Hypothalamus (tissue), 51 donors: ENCODE measurements at regions not wholly inside any gene's neighbourhood (a gene's known extent, or its start where the extent isn't known, plus 50 kb on each side); places are given as distances from the start of the nearest gene placed in this dataset.
A peak's percentile ranks its signal among the peaks of the same experiment; 100 is the strongest.

Experiments
- DNase-seq, 51 donors: peaks; one replicate each; lab custom pipeline; 2025; lab: John Stamatoyannopoulos, UW

DNA sequence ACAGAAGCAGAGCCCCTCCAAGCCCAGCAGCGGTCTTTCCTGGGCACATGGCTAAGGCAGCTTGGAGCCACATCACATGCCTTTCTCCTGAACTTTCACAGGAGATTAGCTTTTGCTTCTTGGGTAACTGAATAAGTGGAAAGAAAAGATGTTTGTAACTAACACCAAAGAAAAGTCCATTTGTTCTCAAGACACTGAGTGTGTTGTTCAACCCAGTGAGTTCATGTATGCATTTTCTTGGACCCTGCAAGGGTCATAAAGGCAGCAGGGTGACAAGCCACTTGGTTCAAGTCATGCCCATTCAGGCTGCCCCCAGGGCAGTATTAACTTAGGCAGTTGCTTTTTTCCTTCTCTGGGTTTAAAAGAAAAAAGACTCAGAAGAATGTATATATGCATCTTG, 203.4 kb downstream of the FAM76B start:
- no peak for DNase-seq

DNA sequence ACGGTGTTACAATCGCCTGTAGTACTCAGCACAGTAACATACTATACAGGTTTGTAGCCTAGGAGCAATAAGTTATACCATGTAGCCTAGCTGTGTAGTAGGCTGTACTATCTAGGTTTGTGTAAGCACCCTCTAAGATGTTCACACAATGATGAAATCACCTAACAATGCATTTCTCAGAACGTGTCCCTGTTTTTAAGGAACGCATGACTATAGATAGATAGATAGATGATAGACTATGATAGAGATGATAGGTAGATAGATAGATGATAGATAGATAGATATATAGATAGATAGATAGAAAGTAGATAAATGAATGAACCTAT, 203.9 kb downstream of the FAM76B start:
- DNase-seq, result no peak

DNA sequence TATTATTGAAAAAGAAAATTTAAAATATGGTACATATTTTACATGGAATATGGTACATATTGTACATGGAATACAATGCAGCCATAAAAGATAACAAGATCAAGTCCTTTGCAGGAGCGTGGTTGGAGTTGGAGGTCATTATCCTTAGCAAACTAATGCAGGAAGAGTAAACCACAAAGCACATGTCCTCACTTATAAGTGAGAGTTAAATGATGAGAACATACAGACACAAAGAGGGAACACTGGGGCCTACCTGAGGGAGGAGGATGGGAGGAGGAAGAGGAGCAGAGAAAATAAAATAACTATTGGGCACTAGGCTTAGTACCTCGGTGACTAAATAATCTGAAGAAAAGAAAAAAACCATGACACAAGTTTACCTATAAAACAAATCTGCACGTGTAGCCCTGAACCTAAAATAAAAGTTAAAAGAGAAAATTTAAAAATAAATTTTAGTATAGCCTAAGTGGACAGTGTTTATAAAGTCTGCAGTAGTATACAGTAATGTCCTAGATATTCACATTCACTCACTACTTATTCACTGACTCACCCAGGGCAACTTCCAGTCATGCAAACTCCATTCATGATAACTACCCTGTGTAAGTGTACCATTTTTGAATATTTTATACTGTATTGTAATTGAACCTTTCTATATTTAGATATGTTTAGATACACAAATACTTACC, 204.4 kb downstream of the FAM76B start:
- no peak for DNase-seq

DNA sequence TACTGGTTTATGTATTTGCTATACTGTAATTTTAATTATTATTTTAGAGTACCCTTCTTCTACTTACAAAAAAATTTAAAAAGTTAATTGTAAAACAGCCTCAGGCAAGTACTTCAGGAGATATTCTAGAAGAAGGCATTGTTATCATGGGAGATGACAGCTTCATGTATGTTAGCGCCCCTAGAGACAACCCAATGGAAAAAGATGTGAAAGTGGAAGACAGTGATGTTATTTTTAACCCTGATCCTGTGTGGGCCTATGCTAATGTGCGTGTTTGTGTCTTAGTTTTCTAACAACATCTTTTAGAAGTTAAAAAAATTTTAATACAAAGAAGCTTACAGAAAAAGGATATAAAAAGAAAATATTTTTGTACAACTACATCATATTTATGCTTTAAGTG, 205.0 kb downstream of the FAM76B start:
- DNase-seq, result no peak

DNA sequence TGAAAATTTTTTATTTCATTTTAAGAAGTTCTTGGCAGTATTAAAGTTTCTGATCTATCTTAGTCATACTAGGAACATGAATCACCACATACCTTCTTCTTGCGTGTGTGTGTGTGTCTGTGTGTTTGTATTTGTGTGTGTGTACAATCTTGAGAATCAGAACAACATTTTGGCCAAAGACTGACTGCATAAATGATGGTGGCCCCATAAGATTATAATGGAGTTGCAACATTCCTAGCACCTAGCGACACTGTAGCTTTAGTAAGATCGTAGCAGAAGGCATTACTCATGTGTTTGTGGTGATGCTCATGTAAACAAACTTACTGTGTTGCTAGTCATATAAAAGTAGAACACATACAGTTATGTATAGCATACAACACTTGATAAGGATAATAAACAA, 205.4 kb downstream of the FAM76B start:
- DNase-seq, result no peak

DNA sequence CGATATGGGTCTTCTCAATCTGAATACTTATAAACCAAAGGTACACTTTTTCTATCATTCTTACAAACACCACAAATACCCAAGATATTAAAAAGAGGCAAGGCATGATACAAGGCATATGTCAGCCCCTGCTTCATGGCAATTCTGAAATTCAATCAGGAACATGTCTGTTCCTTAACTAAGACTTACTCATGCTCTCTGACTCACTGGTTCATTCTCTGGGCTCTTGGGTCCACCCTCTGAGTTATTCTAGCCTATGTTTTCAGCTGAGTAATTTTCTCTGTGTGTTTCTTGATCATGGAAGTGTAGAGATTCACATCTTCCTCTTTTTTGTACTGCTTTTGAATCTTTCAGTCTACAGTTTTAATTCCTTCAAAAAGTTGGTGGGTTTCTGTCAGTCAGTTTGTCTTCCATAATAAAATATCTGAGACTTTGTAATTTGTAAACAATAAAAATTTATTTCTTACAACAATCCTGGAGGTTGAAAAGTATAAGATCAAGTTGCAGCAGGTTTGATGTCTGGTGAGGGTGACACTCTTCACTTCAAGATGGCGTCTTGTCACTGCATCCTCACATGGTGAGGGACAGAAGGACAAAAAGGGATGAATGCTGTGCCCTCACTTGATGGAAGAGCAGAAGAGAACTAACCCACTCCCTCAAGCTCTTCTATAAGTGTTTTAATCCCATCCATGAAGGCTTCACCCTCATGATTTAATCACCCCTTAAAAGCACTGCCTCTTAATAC, 211.7 kb downstream of the FAM76B start:
- no peak for DNase-seq

DNA sequence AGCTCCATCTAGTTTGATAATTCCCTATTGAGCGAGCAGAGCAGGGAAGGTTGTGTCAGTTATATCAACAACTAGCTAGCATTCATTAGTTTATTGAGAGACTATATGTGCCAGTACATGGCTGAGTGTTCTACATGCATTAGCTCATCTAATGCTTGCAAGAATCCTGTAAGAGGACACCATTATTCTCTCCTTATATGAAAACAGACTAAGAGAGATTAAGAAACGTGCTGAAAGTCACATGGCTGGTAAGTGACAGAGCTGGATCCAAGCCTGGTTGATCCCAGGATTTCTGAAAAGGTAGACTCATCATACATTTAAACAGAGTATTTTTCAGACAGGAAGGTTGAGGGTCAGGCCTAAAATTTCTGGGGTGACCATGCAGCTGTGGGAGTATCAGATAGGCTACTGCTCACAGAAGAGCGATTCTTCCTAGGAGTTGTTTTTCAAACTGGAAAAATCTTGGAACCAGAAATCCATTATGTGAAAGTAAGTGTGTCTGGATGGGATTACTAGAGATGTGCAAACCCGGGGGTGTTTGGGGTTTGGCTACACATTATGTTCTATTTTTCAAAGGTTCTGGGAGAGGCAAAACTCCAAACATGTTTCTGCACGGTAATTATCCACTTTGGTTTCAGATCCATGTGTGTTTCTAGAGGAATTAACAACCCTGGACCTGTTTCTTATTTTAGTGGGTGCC, 213.3 kb downstream of the FAM76B start:
- DNase-seq, result no peak

DNA sequence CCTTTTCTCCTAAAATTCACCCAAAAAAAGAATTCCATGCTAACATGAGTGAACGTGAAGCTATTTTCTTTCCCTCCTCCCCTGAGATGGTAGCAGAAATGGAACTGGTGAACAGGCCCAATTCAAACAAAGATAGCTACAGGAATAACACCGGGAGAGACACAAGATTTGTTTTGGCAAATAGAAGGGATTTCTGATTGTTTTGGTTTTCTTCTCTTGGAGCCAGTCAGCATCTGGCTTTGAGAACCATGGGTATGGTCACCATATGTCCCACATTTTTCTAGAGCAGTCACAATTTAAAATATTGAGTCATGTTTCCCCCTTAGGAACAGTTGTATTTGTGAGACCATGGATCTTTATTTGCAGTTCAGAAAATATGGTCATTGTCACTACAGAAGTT, 214.1 kb downstream of the FAM76B start:
- DNase-seq, result no peak

DNA sequence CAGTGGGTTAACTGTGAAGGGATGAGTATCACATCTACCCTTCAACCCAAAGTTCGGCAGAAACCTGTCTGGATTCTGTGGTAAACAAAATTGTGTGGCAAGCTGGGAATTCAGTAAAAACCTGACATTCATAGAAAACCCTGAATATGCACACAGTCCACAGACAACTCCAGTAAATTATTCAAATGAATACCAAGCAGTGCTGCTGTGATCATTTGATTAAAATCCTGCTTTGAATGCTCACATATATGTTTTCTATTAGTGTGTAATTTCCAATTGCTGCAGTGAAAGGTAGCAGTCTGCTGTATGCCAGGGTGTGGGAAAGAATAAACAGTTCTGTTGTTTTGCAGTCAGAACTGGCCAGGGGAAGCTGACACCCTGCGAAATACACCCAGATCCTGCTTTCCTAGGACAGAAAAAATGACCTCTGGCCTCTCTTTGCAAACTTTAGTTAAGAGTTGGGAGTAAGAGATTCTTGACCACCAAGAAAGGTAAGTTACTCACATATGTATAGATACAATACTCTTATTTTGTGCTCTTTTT, 217.8 kb downstream of the FAM76B start:
- DNase-seq, result no peak

DNA sequence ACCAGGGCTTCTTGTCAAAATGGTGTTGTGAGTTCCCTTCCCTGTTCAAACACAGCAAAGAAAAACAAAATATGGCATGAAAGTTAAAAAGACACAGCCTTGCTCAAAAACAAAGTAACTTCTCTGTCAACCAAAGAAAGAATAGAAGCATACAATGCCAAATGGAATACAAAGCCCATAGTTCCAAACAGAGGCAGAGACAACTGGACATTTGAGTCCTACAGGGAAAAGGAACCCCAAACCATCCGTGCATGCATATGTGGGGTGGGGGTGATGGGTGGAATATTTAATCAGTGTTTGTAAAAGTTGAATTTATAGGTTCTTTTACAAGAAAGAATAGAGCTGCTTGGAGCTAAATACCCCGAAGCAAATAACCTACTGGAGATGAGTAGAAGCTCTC, 218.7 kb downstream of the FAM76B start:
- peak in 8 of 51 donors; percentile 2 to 39 (median 8) for DNase-seq

DNA sequence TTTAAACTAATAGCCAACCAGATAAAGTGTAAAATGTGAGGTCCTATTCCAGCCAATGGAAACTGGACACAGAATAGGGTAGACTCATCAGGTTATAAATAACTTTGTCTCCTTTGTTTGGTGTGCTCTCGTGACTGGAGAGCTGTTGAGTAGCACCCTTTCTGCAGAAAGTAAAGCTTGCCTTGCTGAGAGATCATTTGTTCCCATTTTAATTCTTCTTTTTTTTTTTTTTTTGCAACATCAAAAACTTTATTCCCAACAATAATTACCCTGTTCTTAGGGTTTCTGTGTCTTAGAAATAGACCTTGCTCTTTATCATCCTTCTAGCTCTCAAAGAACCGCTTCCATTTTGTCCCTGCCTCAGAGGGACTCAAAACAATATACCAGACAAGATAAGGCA, 220.4 kb downstream of the FAM76B start:
- no peak for DNase-seq

DNA sequence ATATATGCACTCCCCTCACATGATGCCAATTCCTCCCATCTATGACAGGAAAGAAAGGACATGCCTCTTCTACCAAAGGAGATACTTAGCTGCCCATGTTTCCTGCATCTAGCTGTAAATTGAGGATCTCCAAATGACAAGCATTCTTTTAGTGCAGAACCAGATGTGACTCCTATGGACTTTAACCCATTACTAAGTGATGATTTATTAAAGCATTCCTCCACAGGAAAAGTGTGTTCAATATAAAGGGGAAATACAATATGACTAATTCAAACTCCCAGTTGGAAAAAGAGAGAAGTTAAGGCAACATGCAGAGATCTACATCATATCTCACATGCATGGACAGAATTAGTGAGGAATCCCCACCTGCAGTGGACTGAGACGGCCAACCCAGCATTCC, 221.3 kb downstream of the FAM76B start:
- no peak for DNase-seq

DNA sequence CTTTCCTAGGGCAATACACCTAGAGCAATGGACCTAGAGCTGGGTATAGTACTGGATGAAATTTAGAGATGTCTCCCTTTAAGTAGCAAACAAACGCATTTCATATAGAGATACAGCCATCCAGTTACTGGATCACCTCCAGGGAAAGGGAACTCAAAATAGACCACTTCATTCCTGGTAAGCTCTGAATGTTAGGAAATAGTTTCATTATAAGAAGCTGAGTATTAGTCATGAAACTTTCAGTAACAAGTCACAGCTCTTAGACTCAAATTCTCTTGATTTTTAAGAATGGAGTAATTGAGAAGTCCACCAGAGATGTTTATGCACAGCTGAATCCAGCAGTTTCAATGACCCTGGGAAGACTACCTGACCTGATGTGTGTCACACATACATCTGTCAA, 221.9 kb downstream of the FAM76B start:
- DNase-seq, result no peak

DNA sequence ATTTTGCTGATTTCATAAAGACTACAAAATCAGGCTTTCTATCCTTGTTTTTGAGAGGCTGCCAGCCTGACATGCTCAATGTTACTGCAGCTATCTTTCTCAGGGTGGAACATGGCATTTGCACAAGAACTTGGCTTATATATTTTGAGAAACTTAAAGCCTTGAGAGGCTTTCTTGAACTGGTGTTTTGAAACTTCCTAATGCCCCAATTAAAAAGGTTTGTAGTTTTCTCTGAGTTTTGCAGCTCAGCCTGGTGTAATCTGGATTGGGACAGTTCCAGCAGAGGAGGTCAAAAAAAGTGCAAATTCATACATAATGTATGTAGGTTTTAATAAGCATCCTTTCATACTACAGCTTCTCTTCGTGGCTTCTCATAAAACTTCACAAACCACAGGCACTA, 223.4 kb downstream of the FAM76B start:
- no peak for DNase-seq

DNA sequence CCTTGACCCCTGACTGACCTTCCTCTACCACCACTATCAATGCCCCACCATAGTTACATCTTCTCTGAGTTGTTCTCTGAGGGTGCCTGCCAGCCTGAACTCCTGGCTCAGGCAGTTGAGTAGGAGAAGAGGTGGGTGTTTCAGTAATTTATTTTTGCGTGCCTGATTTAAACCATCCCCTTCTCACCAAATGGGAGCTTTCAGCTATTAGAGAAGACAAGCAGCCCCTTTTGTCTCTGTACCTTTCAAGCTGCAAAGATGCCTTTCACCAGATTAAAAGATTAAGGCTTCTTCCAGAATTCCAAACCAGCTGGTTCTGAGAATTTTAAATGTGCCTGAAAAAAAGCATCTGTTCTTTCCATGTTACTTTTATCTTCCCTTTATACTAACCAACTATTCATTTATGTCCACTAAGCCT, 223.8 kb downstream of the FAM76B start:
- DNase-seq, result peak in 2 of 51 donors; percentile 5 to 48

DNA sequence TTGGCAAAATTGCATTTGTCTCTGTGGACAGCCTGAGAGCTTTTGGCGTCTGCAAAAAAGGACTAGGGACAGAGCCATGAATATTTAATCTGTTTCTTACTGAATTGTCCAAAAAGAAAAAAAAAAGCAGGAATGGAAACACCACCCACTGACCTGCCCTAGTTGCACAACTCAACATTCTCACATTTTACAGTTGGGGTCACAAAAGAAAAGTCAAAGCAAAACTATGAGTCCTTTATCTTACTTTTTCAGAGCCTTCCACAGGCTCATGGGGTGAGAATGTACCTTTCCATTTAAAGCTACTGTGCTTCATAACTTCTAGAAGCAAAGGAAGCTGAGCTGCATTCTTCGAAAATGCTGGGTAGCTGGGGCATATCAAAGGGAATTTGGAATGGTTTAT, 225.7 kb downstream of the FAM76B start:
- no peak for DNase-seq

DNA sequence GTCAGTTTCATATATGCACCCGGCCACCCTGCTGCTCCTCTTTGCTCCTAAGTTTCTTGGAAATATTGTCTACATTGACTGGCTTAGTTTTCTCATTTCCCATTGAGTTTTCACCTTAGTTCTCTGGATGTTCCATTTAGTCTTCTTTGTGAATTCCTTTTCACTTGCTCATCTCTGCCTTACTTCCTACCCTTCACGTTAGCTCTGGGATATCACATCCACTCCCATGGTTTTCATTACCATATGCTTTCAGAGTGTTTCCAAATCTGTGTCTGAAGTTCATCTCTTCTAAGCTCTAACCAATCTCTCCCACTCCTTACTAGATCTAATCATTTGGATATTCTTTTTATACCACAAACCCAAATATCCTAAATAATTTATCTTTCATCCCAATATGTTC, 226.4 kb downstream of the FAM76B start:
- DNase-seq, result no peak

DNA sequence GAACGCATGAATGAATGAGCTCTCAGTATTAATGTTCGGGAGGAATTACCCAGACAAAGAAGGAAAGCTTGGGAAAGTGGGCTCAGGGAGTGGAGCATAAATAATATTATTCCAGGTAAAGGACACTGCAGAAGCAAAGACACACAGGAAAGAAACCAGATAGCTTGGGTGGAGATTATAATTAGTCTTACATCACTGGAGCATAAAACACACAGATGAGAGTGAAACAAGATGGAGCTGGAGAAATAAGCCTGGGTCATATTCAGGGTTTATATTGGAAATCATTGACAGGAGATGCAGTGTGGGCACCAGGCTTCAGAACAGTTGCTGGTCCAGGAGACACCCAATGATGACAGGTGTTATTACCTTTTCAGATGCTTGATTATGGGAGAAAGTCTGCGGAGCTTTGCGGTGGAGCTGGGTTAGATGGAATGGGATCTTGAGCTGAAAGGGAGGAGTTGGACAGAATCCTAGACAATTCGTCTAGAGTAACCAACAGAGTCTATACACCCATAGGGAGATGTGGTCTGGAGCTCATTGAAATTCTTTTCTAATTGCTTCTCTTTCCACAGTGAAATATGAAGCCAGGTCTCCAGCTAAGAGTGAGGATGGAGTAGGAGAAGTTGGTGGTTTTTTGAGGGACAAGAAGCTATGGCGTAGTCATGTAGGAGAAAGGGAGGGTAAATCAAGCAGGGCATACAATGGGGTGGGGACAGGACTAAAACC, 227.2 kb downstream of the FAM76B start:
- no peak for DNase-seq

DNA sequence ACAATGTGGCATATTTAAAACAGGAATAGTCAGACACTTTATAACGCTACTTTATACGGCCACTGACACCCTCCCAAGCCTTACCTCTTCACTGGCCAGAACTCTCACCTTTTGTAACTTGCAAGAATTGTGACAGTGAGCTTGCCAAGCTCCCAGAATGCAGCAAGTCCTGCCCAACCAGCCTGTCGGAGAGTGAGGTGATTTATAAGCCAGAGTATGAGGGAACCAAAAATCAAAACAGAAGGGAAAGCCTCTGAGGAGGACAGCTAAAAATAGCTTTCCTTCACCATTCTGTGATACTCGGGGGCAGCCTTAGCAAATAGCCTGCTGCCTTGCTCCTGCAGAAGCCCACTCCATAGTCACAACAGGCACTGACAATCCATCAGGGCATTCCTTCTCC, 229.7 kb downstream of the FAM76B start:
- DNase-seq, result no peak

DNA sequence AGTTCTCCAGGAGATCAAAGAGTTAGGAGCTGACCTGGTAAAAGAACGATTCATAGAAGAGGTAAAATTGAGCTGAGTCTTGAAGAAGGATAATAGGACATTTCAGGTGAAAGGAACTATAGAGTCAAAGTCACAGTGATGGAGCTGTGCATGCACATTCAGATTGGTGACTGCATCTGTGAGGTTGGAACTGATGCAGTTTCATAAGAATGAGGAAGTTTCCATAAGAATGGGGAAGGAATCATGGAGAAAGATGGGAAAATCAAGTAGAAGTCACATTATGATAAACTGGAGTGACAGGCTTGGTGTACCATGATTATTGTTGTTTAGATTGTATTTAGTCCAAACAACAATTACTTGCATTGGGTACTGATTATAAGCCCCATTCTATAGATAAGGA, 232.2 kb downstream of the FAM76B start:
- DNase-seq, result no peak
